ENCODE measurements at regions not wholly inside any gene's neighbourhood (a gene's known extent, or its start where the extent isn't known, plus 50 kb on each side); places are given as distances from the start of the nearest gene placed in this dataset.

DNA sequence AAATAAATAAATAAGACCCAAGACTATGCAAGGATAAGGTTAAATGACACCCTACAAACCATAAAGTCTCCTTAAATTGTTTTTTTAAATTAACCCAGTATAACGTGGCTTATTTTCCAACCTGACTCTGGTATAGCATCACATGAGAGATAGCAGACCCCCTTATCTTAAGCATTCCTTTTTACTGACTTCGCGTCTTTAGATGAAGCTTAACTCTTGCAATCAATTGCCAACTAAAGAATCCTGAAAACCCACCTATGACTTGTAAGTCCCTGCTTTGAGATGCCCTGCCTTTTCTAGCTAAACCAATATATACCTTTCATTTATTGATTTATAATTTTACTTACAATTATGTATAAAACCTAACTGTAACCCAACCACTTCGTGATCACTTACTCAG, 57.1 kb upstream of the RAB12 start:
- FAIRE-seq = no peak
- H3K4me2 ChIP-seq (ENCODE audit: low read depth, low read length) = no peak overlapping the region
- peaks cover 0 to 7% of the 10 kb centered on the region in 2 experiments; a peak in 1 of 5 replicates for H3K27me3 ChIP-seq (ENCODE audit: control insufficient read depth in 1 of 2, insufficient read depth in 2 of 2, low read length in 2 of 2)
- no peak overlapping the region for H3K9ac ChIP-seq (ENCODE audit: insufficient read depth, low read depth, low read length)
- intact Hi-C loops (cut with micrococcal nuclease; ENCODE audit: unreplicated experiment) = no loop called here
- H4K20me1 ChIP-seq (ENCODE audit: insufficient read depth, low read length) = no peaks in the 10 kb centered on the region
- ATAC-seq = no peak
- in situ Hi-C loops (cut with HindIII; ENCODE audit: extremely low pct_ligation_motif_present, low pct_unique_long_range_greater_than_20kb) = no loop called here
- H3K79me2 ChIP-seq (ENCODE audit: insufficient read depth, low read length) = no peaks in the 10 kb centered on the region
- H2AFZ ChIP-seq (ENCODE audit: low read length) = no peak overlapping the region
- no peak overlapping the region for H3K27ac ChIP-seq (ENCODE audit: extremely low read length, insufficient read depth, low read length)
- no peaks in the 10 kb centered on the region for H3K36me3 ChIP-seq (replicated peaks in 1 of 2; ENCODE audit: control insufficient read depth in 1 of 2, insufficient read depth in 2 of 2, low read length in 2 of 2)
- H3K4me3 ChIP-seq (replicated peaks in 1 of 3; ENCODE audit: insufficient read depth in 1 of 3, low read depth in 2 of 3, low read length in 3 of 3) = no peak overlapping the region
- 46% methylated on average over 4 of the region's 4 CpGs for WGBS (ENCODE audit: low lambda C conversion rate)
- ChIA-PET CTCF (ENCODE audit: low intra/inter-chr PET ratio, low total read pairs) (no interaction called here), POLR2A (no interaction called here)
- H3K4me1 ChIP-seq (ENCODE audit: insufficient read depth, low read length) = peaks cover 10% of the 10 kb centered on the region; the same call in 1 of the 2 replicates
- BruUV-seq (replicated peaks) = no TSS peak
- no peaks in the 10 kb centered on the region for H3K9me3 ChIP-seq (ENCODE audit: low read length)
- DNase-seq (ENCODE audit: low spot score) = no peak
- TF ChIP-seq ZSCAN22 (CRISPR knock-in tag; IDR thresholded peaks at IDR 0.05) = no peak
- no peak for TF ChIP-seq NCOA5 (CRISPR knock-in tag; IDR thresholded peaks at IDR 0.05)
- TF ChIP-seq ZNF772 (CRISPR knock-in tag; IDR thresholded peaks at IDR 0.05) = no peak
- TF ChIP-seq, protein P1, sequence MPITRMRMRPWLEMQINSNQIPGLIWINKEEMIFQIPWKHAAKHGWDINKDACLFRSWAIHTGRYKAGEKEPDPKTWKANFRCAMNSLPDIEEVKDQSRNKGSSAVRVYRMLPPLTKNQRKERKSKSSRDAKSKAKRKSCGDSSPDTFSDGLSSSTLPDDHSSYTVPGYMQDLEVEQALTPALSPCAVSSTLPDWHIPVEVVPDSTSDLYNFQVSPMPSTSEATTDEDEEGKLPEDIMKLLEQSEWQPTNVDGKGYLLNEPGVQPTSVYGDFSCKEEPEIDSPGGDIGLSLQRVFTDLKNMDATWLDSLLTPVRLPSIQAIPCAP (CRISPR knock-in tag; IDR thresholded peaks at IDR 0.05; ENCODE audit: low read depth) = no peak
- no peak for TF ChIP-seq IKZF1 (IDR thresholded peaks at IDR 0.05)
- TF ChIP-seq SP140L (CRISPR knock-in tag; IDR thresholded peaks at IDR 0.05; ENCODE audit: borderline replicate concordance) = no peak
- TF ChIP-seq, protein P2, sequence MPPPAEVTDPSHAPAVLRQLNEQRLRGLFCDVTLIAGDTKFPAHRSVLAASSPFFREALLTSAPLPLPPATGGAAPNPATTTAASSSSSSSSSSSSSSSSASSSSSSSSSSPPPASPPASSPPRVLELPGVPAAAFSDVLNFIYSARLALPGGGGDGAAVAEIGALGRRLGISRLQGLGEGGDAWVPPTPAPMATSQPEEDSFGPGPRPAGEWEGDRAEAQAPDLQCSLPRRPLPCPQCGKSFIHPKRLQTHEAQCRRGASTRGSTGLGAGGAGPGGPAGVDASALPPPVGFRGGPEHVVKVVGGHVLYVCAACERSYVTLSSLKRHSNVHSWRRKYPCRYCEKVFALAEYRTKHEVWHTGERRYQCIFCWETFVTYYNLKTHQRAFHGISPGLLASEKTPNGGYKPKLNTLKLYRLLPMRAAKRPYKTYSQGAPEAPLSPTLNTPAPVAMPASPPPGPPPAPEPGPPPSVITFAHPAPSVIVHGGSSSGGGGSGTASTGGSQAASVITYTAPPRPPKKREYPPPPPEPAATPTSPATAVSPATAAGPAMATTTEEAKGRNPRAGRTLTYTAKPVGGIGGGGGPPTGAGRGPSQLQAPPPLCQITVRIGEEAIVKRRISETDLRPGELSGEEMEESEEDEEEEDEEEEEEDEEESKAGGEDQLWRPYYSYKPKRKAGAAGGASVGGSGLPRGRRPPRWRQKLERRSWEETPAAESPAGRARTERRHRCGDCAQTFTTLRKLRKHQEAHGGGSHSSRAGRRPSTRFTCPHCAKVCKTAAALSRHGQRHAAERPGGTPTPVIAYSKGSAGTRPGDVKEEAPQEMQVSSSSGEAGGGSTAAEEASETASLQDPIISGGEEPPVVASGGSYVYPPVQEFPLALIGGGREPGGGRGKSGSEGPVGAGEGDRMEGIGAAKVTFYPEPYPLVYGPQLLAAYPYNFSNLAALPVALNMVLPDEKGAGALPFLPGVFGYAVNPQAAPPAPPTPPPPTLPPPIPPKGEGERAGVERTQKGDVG (CRISPR knock-in tag; IDR thresholded peaks at IDR 0.05; ENCODE audit: borderline replicate concordance) = no peak
- TF ChIP-seq ASH2L (IDR thresholded peaks at IDR 0.05; ENCODE audit: insufficient read length, low read depth, low read length) = no peak
- no peak for TF ChIP-seq MTF2 (CRISPR knock-in tag; IDR thresholded peaks at IDR 0.05; ENCODE audit: borderline replicate concordance)
- no peak for TF ChIP-seq ZNF891 (CRISPR knock-in tag; IDR thresholded peaks at IDR 0.05)
- no peak for TF ChIP-seq ZNF543 (CRISPR knock-in tag; IDR thresholded peaks at IDR 0.05)
- TF ChIP-seq STAG1 (CRISPR knock-in tag; IDR thresholded peaks at IDR 0.05) = no peak
- TF ChIP-seq NR1H2 (CRISPR knock-in tag; IDR thresholded peaks at IDR 0.05; ENCODE audit: borderline replicate concordance, low read depth) = no peak
- TF ChIP-seq TSC22D2 (CRISPR knock-in tag; IDR thresholded peaks at IDR 0.05; ENCODE audit: borderline replicate concordance) = no peak
- TF ChIP-seq, protein P3, sequence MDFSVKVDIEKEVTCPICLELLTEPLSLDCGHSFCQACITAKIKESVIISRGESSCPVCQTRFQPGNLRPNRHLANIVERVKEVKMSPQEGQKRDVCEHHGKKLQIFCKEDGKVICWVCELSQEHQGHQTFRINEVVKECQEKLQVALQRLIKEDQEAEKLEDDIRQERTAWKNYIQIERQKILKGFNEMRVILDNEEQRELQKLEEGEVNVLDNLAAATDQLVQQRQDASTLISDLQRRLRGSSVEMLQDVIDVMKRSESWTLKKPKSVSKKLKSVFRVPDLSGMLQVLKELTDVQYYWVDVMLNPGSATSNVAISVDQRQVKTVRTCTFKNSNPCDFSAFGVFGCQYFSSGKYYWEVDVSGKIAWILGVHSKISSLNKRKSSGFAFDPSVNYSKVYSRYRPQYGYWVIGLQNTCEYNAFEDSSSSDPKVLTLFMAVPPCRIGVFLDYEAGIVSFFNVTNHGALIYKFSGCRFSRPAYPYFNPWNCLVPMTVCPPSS (IDR thresholded peaks at IDR 0.05) = no peak
- TF ChIP-seq, protein P4, sequence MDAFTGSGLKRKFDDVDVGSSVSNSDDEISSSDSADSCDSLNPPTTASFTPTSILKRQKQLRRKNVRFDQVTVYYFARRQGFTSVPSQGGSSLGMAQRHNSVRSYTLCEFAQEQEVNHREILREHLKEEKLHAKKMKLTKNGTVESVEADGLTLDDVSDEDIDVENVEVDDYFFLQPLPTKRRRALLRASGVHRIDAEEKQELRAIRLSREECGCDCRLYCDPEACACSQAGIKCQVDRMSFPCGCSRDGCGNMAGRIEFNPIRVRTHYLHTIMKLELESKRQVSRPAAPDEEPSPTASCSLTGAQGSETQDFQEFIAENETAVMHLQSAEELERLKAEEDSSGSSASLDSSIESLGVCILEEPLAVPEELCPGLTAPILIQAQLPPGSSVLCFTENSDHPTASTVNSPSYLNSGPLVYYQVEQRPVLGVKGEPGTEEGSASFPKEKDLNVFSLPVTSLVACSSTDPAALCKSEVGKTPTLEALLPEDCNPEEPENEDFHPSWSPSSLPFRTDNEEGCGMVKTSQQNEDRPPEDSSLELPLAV (CRISPR knock-in tag; conservative IDR thresholded peaks at IDR 0.05; ENCODE audit: low read depth) = no peak
- TF ChIP-seq MTA3 (CRISPR knock-in tag; IDR thresholded peaks at IDR 0.05) = no peak
- TF ChIP-seq, protein P5, sequence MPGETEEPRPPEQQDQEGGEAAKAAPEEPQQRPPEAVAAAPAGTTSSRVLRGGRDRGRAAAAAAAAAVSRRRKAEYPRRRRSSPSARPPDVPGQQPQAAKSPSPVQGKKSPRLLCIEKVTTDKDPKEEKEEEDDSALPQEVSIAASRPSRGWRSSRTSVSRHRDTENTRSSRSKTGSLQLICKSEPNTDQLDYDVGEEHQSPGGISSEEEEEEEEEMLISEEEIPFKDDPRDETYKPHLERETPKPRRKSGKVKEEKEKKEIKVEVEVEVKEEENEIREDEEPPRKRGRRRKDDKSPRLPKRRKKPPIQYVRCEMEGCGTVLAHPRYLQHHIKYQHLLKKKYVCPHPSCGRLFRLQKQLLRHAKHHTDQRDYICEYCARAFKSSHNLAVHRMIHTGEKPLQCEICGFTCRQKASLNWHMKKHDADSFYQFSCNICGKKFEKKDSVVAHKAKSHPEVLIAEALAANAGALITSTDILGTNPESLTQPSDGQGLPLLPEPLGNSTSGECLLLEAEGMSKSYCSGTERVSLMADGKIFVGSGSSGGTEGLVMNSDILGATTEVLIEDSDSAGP (CRISPR knock-in tag; IDR thresholded peaks at IDR 0.05; ENCODE audit: borderline replicate concordance) = no peak

Data from HepG2 (cell line).